Coronary artery (tissue), 2 donors: ENCODE measurements at regions not wholly inside any gene's neighbourhood (a gene's known extent, or its start where the extent isn't known, plus 50 kb on each side); places are given as distances from the start of the nearest gene placed in this dataset.

Source experiments
- DNase-seq: peaks from one replicate; pipeline ENCODE4 v3.0.0-alpha.2; 2017; ENCODE audit warnings: low spot score
- H3K27ac ChIP-seq, 2 donors: fragments of 200-600 bp; sonication (generic); one replicate each; pipeline ENCODE4 v1.5.1; 2016 to 2019
- H3K4me3 ChIP-seq: fragments of 200-600 bp; sonication (generic); 2 replicates; pipeline ENCODE4 v1.5.1; 2016; ENCODE audit warnings: mild to moderate bottlenecking, moderate library complexity
- TF ChIP-seq, protein P1 (sequence below): fragments of 200-600 bp; sonication (generic); IDR thresholded peaks from one replicate; pipeline ENCODE4 v1.5.1; 2019; ENCODE audit warnings: antibody characterized with exemption

DNA sequence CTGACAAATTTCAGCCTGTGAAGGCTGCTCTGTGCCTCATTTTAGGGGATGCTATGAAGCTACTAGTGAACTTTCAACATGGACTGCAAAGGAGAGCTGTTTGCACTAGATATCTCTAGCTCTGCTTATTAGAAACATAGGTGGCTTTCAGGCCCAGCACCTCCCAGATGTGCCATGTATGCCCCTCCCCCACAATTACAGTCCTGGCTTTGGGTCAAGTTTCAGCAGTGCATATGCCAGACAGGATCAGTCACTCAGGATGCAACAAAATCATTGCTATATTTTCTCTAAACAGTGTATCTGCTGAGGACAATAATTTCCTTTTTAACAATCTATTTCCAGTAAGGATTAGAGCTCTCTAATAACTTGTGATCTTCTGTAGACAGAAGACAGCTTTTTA is 178.8 kb upstream of the STAC start:
- Histone ChIP-seq H3K4me3 (no peak overlapping the region), H3K27ac (no peak overlapping the region)
- no peak for DNase-seq
- TF ChIP-seq, protein P1, sequence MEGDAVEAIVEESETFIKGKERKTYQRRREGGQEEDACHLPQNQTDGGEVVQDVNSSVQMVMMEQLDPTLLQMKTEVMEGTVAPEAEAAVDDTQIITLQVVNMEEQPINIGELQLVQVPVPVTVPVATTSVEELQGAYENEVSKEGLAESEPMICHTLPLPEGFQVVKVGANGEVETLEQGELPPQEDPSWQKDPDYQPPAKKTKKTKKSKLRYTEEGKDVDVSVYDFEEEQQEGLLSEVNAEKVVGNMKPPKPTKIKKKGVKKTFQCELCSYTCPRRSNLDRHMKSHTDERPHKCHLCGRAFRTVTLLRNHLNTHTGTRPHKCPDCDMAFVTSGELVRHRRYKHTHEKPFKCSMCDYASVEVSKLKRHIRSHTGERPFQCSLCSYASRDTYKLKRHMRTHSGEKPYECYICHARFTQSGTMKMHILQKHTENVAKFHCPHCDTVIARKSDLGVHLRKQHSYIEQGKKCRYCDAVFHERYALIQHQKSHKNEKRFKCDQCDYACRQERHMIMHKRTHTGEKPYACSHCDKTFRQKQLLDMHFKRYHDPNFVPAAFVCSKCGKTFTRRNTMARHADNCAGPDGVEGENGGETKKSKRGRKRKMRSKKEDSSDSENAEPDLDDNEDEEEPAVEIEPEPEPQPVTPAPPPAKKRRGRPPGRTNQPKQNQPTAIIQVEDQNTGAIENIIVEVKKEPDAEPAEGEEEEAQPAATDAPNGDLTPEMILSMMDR = no peak

GRCh38 chr3:36206956-36207580 is 173.2 kb upstream of the STAC start:
- H3K27ac ChIP-seq = no peak overlapping the region
- TF ChIP-seq, protein P1 = no peak
- no peak overlapping the region for H3K4me3 ChIP-seq
- DNase-seq = no peak

GRCh38 chr3:36210840-36211651 is 169.3 kb upstream of the STAC start:
- TF ChIP-seq, protein P1 = no peak
- no peak for DNase-seq
- H3K4me3 ChIP-seq = no peak overlapping the region
- no peak overlapping the region for H3K27ac ChIP-seq

GRCh38 chr3:36211652-36211999 is 168.7 kb upstream of the STAC start:
- H3K4me3 ChIP-seq = no peak overlapping the region
- H3K27ac ChIP-seq = no peak overlapping the region
- no peak for DNase-seq
- TF ChIP-seq, protein P1 = no peak

- TF ChIP-seq, protein P1 = no peak
- DNase-seq = no peak
- H3K27ac ChIP-seq = no peak overlapping the region
- H3K4me3 ChIP-seq = no peak overlapping the region
Measured at GRCh38 chr3:36212251-36212650, 168.1 kb upstream of the STAC start.

DNA sequence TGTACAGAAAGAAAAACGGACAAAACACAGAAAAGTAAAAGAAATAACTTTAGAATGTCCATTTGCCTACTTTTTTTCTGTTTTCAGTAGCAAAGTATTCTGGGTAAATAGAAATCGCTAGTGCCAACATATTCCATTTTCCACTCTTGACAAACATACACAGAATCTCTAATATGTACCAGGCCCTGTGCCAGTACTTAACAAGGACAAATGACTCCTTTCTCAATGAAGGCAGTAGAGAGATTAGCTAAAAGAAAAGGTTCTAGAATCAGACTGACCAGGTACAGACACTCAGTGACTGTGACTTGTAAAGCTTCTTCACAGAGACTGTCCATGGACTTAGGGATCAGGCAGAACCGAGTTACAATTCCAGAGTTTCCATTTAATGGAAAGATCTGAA is 165.8 kb upstream of the STAC start:
- H3K4me3 ChIP-seq = no peak overlapping the region
- TF ChIP-seq, protein P1 = no peak
- no peak overlapping the region for H3K27ac ChIP-seq
- no peak for DNase-seq

- H3K4me3 ChIP-seq = no peak overlapping the region
- no peak overlapping the region for H3K27ac ChIP-seq
- TF ChIP-seq, protein P1 = no peak
- no peak for DNase-seq
Measured at GRCh38 chr3:36215241-36215640, 165.1 kb upstream of the STAC start.
